ENCODE measurements at regions not wholly inside any gene's neighbourhood (a gene's known extent, or its start where the extent isn't known, plus 50 kb on each side); places are given as distances from the start of the nearest gene placed in this dataset.

GRCh38 chr5:136676685-136677084 lies 311.3 kb upstream of the TRPC7 start:
- TF ChIP-seq EP300 (IDR thresholded peaks at IDR 0.05) (no peak), CTCF (IDR thresholded peaks at IDR 0.05) (no peak)
